ENCODE measurements at regions not wholly inside any gene's neighbourhood (a gene's known extent, or its start where the extent isn't known, plus 50 kb on each side); places are given as distances from the start of the nearest gene placed in this dataset.

GRCh38 chr18:62448426-62448825 lies 74.4 kb upstream of the ZCCHC2 start:
- H3K9ac ChIP-seq (replicated peaks in 1 of 4; ENCODE audit: extremely low read depth in 1 of 4, low read depth in 3 of 4, low read length in 3 of 4) = no peak overlapping the region
- no peak overlapping the region for H3K56ac ChIP-seq (replicated peaks; ENCODE audit: insufficient read length, low read depth, low read length)
- H3K4me2 ChIP-seq (ENCODE audit: insufficient read depth in 1 of 2, low read depth in 2 of 2, low read length in 2 of 2) = no peak overlapping the region
- H4K8ac ChIP-seq (ENCODE audit: extremely low read depth, insufficient read depth, low read length) = no peak overlapping the region
- no peaks in the 10 kb centered on the region; a peak in 1 of 7 replicates for H3K27me3 ChIP-seq (replicated peaks in 1 of 4; ENCODE audit: control insufficient read depth in 3 of 4, extremely low read depth in 1 of 4, insufficient read depth in 3 of 4, low read length in 3 of 4)
- H2BK5ac ChIP-seq (ENCODE audit: low read depth, low read length) = no peak overlapping the region
- no peaks in the 10 kb centered on the region for H3K9me3 ChIP-seq (ENCODE audit: insufficient read depth in 2 of 2, low read depth in 1 of 2, low read length in 1 of 2)
- H2BK120ac ChIP-seq (replicated peaks; ENCODE audit: low read depth, low read length) = no peak overlapping the region
- H4K5ac ChIP-seq (ENCODE audit: insufficient read length, low read depth, low read length) = no peak overlapping the region
- no peaks in the 10 kb centered on the region for H4K20me1 ChIP-seq (replicated peaks in 1 of 2; ENCODE audit: control insufficient read depth in 1 of 2, insufficient read depth in 2 of 2, low read length in 2 of 2)
- WGBS, 2 experiments (ENCODE audit: extremely low coverage in 1 of 2, insufficient coverage in 1 of 2, insufficient read length in 1 of 2, insufficient replicate concordance in 2 of 2, low coverage in 1 of 2, low lambda C conversion rate in 2 of 2, missing lambda C conversion rate in 1 of 2) = 82% methylated on average over 6 of the region's 6 CpGs; no CpG with 5 or more reads in 1 of the 2 experiments
- no peak overlapping the region for H3K18ac ChIP-seq (ENCODE audit: extremely low read depth, low read length)
- no peak overlapping the region for H2AK5ac ChIP-seq (ENCODE audit: low read depth, low read length)
- no peaks in the 10 kb centered on the region for H3K23me2 ChIP-seq (ENCODE audit: low read depth, low read length)
- no peak for FAIRE-seq
- H2BK12ac ChIP-seq (ENCODE audit: low read depth, low read length) = no peak overlapping the region
- H3K4ac ChIP-seq (replicated peaks; ENCODE audit: insufficient read length, low read depth, low read length) = no peak overlapping the region
- no peak overlapping the region for H3K27ac ChIP-seq (ENCODE audit: low read depth, low read length)
- no peaks in the 10 kb centered on the region for H3K79me1 ChIP-seq (ENCODE audit: low read depth, low read length)
- DNase-seq (ENCODE audit: low read depth in 1 of 2, low spot score in 2 of 2) = no peak
- no peak overlapping the region for H4K91ac ChIP-seq (replicated peaks; ENCODE audit: insufficient read length, low read length)
- no peak overlapping the region for H3K4me3 ChIP-seq (ENCODE audit: extremely low read depth in 1 of 4, insufficient read depth in 2 of 4, low read depth in 3 of 4, low read length in 4 of 4)
- no peak overlapping the region for H2BK15ac ChIP-seq (ENCODE audit: low read length)
- H3K4me1 ChIP-seq (replicated peaks in 1 of 4; ENCODE audit: control insufficient read depth in 3 of 4, insufficient read depth in 4 of 4, low read length in 3 of 4) = peaks cover 0 to 6% (median 0%) of the 10 kb centered on the region in 4 experiments; a peak in 2 of 7 replicates
- H3K23ac ChIP-seq (ENCODE audit: insufficient read length) = no peak overlapping the region
- ChIA-PET CTCF (ENCODE audit: partially characterized antibody) (no interaction called here), POLR2A (ENCODE audit: partially characterized antibody) (no interaction called here)
- no peak overlapping the region for H3K14ac ChIP-seq (ENCODE audit: insufficient read length)
- H2BK20ac ChIP-seq (ENCODE audit: low read length) = 0 out of 2 replicates have a peak overlapping the region, but pooled peaks have one; percentile 21
- no peaks in the 10 kb centered on the region for H3K36me3 ChIP-seq (ENCODE audit: control insufficient read depth in 2 of 4, insufficient read depth in 4 of 4, low read length in 3 of 4)
- no peaks in the 10 kb centered on the region for H3K79me2 ChIP-seq (ENCODE audit: control insufficient read depth in 1 of 2, insufficient read depth in 2 of 2, low read length in 2 of 2)
- H2AFZ ChIP-seq (ENCODE audit: low read length) = 0 out of 2 replicates have a peak overlapping the region, but pooled peaks have one; percentile 83
- TF ChIP-seq EZH2 (IDR thresholded peaks at IDR 0.05; ENCODE audit: low read depth, low read length, severe bottlenecking) = no peak
- no peak for TF ChIP-seq SAP30 (IDR thresholded peaks at IDR 0.05; ENCODE audit: insufficient read depth, insufficient replicate concordance, low read length)
- TF ChIP-seq FOSL1 (IDR thresholded peaks at IDR 0.05; ENCODE audit: insufficient read depth, low read depth, low read length) = no peak
- TF ChIP-seq, protein P1, sequence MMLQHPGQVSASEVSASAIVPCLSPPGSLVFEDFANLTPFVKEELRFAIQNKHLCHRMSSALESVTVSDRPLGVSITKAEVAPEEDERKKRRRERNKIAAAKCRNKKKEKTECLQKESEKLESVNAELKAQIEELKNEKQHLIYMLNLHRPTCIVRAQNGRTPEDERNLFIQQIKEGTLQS (IDR thresholded peaks at IDR 0.05; ENCODE audit: insufficient read depth, low read depth, low read length) = no peak
- no peak for TF ChIP-seq NRF1 (IDR thresholded peaks at IDR 0.05; ENCODE audit: low read depth, low read length)
- no peak for TF ChIP-seq SP4 (IDR thresholded peaks at IDR 0.05; ENCODE audit: low read length)
- no peak for TF ChIP-seq E2F6 (IDR thresholded peaks at IDR 0.05)
- TF ChIP-seq KDM4A (IDR thresholded peaks at IDR 0.05; ENCODE audit: low read depth, low read length, severe bottlenecking) = no peak
- no peak for TF ChIP-seq TEAD4 (IDR thresholded peaks at IDR 0.05; ENCODE audit: low read depth, low read length)
- no peak for TF ChIP-seq SUZ12 (IDR thresholded peaks at IDR 0.05; ENCODE audit: low read length)
- TF ChIP-seq SIRT6 (IDR thresholded peaks at IDR 0.05; ENCODE audit: low read length) = no peak
- TF ChIP-seq TAF1 (IDR thresholded peaks at IDR 0.05; ENCODE audit: low read depth, low read length) = no peak
- no peak for TF ChIP-seq CHD2 (IDR thresholded peaks at IDR 0.05; ENCODE audit: low read length)
- TF ChIP-seq HDAC2 (IDR thresholded peaks at IDR 0.05; ENCODE audit: borderline replicate concordance in 1 of 2, low read depth in 2 of 2, low read length in 2 of 2) = no peak
